Midbrain (tissue), 1 donor: ENCODE measurements at regions not wholly inside any gene's neighbourhood (a gene's known extent, or its start where the extent isn't known, plus 50 kb on each side); places are given as distances from the start of the nearest gene placed in this dataset.
"Not testable (repeated sequence)": the region's sequence is repeated elsewhere in the genome, so short reads cannot be mapped to it uniquely, and the experiment has no call there.

Source experiments
- DNase-seq: peaks from one replicate; lab custom pipeline; 2025; lab: John Stamatoyannopoulos, UW

DNA sequence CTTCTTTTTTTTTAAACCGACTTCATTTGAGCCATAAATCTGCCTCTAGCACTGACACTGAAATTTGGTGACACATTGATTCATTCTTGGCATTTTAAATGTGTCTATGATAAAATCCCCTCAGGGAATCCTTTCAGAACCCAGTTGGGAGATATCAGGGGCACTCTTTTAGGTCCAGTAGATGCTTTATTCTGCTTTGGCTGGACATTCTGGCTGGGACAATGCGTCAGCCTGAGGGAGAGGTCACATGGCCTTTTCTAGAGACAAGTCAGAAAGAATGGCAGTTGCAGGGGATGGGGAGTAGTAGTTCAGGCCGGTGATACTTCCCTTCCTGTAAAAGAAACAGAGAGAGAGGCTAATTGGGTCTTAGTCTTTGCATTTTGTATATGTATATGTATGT lies 63.1 kb downstream of the TRIM43 start:
- DNase-seq = not testable (repeated sequence)

DNA sequence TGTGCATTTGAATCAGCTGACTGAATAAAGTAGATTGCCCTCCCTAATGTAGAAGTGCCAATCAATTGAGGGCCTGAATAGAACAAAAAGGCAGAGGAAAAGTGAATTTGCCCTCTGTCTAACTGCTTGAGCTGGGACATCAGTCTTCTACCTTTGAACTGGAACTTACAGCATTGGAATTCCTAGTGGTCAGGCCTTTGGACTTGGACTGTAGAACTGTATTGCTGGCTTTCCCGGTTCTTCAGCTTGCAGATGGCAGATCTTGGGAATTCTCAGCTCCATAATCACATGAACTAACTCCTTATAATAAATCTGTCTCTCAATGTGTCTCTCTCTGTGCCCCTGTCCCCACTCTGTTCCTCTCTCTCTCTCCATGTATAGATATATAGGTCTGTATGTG lies 64.8 kb downstream of the TRIM43 start:
- not testable (repeated sequence) for DNase-seq

DNA sequence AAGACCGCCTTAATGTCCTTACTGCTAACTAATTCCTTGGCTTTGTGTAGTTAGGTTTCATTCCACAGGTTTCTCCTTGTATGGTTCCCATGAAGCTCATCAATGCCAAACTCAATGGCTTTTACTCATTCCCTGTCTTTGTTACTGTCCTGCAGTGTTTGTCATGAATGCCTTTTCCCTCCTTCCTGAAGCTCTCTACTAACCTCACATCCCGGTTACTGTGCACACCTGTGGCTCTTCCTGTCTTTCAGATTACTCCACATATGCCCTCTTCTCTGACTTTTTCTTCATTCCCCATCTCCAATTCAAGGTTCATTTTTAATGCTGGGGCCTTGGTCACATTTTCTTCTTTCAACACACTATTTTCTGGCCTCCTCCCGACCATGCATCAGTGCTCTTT lies 66.1 kb downstream of the TRIM43 start:
- not testable (repeated sequence) for DNase-seq

DNA sequence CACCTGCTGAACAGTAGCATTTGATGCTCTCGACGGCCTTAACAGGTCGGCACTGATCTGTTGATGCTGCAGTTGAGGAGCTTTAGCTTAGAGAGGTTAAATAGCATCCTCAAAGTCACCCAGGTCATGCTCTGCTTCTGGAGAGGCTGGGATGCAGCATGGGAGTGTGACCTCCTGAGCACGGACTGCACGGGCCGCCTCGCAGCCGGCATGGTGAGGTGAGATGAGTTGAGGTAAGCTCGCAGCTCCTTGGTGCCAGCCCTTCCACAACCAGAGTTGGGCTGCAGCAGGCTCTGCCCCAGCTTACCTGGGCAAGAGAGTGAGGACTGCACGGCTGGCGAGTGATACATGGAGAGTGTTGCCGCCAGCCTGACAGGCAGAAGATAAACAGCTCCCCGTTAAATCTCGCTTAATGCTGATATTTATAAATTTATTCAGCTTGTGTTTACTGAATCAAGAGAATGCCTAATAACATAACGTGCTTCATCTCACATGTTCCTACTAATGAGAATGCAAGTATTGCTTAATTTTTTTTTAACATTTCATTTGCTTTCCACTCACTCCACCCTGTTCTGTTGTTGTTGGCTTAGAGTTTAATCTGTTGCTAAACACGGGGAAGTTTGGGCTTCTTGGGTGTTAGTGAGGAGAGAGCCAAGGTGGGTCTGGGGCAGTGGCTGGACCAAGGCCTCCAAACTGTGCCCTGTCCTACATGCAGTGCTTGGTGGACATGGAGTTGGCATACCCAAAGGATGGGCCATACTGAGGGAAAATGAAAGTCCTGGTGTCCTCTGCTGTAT lies 69.2 kb downstream of the TRIM43 start:
- not testable (repeated sequence) for DNase-seq

DNA sequence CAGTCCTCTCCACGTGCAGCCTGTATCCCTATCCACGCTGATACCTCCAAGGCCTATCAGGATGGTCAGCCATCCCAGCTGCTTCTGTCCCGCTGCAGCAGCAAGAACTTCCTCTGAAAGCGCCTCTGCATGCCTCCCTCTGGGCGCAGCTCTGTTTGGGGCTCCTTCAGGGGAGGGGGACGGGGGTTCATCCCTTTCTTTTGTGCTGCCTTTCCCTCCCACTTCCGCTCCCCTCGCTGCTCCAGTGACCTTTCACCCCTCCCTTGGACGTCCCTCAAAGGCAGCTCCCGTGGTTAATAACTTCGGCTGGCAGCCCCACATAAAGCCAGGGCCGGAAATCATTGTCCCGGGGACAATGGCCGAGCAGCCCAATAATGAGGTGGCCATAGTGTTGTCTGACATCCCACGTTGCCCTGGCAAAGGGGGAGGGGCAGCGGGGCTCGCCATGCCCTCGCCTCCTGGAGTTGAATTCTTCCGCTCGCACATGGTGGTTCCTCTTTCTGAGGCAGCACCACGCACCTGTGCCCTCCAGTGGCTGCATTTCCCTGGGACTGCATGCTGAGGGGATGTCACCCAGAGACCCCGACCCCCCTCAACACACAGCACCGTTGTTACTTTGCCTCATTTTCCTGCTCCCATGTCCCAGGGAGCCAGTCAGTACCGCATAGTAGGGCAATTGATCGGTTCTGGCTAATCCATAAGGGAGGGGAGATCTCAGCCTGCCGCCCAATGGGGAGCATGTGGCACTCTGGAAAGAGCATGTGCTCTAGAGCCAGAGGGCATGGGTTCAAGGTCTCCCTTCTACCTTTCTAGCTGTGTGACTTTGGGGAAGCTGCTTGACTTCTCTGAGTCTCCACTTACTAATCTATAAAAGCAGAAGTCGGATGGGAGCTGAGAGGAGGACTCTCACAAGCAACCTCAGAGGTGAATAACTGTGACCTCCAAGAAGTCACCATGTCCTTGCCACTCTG lies 72.0 kb downstream of the TRIM43 start:
- not testable (repeated sequence) for DNase-seq

DNA sequence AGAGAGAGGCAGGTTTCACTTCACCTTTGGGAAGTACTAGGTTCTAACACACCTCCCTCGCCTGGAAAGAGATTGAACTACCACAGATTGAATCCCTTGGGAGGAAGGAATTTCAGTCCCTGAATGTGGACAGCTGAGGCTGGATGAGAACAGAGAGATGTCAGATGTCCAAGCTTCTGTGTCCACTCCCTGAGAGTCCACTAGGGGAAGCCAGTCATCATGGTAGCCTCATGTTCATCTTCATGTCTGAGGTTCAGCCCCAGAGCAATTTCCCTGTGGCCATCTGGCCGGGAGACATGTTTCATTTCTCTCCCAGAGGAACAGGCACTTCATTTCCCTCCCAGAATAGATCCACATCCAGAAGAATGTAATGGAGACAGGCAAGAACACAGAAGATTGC lies 74.8 kb downstream of the TRIM43 start:
- DNase-seq = not testable (repeated sequence)

DNA sequence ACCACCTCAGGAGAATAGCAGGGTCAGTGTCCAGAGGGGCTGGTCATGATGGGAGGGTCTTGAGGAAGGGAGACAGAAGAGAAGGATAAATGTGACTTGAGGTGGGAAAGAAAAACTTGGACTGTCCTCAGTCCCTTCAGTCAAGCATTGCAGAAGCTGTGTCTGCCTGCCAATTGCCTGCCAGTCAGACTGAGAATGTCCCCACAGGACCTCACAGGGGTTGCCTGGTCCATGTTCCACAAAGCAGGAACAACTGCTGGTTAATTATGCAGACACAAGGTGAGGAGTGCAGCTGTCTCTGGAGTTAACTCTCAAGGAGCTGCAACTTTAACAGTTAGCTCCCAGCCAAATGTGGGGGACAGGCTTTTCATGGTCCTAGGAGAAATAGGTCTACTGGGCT lies 75.7 kb downstream of the TRIM43 start:
- no peak for DNase-seq

DNA sequence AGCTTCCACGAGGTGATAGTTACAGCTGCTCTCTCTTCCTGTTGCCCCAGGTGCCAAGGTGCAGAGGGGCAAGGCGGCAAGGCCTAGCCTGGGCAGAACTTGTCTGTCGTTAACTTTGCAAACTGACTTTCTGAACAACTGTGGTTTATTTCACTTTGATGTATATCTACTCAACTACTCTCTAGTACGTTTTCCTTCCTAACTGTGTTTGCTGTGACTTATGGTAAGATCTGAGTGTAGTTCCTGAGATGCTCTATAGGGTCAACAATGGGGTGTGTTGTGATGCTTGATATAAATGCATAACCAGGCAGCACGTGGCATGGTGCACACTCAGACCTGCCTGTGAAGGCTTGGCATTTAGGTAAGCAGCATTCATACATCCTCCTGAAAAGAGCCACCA lies 77.1 kb downstream of the TRIM43 start:
- DNase-seq = not testable (repeated sequence)

DNA sequence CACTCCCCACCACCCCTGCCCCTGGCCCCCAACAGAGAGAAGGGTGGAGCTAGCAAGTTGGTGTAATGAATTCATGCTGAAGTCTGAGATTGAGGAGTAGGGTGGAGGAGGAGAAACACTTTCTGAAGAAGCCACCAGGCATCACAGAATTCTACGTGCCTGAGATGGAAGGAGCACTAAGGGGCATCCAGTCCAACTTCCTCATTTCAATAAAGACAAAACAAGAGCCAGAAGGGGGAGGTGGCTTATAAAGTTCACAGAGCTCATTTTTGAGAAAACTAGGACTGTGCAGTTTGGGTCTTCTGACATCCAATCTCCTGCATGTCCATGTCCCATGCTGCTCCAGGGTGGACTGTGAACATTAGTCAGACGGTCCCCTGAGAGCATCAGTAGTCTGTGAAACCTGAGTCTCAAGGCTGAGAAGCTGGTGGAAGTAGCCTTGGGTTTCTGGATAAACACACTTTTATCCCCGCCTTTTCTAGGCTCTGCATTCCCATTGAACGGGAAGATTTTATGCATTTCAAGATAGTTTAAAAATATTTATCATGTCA lies 77.7 kb downstream of the TRIM43 start:
- DNase-seq = no peak

DNA sequence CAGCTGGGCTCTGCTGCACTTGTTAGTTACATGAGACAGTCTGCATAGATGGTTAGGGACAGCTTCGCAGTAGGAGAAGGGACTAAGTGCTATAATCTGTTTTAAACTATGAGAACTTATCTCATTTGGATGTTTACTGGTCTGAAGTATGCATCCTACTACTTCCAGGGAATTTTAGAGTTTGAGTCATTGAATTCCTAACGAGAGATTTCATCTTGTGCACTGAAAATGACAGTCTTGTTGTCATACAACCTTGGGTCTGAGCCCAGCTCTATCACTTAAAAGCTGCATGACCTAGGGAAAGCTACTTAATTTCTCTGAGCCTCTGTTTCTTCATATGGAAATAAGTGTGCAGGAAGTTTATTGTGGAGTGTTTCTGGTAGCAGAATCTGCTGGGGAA lies 78.4 kb downstream of the TRIM43 start:
- DNase-seq = no peak

DNA sequence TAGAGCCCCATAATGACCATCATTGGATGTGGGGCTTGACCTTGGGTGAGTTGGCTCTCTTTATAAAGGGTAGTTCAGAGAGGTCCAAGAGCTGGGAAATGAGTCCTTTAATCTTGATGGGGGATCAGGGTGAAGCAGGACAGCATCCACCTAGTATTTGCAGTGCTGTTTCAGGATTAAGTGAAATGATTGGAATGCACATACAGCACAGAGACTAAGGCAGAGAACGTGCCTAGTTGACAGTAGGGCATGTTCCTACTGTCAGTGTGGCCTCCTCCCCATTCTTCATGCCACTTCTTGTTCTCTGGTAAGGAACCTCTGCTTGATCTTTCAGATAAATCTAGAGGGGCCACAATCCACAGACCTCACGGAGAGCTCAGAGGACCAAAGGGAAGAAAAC lies 78.9 kb downstream of the TRIM43 start:
- DNase-seq = no peak

DNA sequence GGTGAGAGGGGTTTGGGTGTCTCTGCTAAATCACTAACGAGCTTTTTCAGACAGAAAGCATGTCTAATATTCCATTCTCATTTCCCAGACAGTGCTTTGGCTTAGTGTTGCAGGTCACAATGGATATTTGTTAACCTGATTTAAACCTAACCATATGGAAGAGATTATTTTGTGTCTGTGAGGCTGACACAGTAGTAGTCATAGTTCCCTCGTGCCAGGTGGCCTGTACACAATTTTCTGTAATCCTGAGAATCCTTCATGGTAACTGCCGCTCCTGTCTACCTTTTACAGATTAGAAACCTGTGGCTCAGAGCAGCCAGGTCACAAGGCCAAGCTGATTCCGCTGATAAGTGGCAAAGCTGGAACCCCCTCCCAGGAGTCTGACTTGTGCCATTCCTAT lies 79.4 kb downstream of the TRIM43 start:
- not testable (repeated sequence) for DNase-seq

DNA sequence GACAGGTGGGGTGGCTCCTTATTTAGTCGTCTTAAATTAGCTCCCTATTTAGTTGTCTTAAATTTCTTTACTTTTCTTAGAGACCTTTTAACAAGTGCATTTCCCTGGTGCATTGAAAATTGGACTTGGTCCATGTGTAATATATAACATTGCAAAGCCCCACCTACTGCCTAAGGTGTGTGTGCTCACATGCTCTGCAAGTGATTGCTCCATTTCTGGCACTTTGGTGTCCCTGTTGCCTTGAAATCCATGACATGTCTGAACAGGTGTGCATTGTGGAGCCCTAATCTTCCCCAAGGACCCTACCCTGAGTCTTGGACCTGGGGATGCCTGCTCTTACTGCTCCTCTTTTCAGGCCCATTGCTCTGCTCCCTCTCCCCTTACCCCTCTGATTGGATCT lies 80.2 kb downstream of the TRIM43 start:
- not testable (repeated sequence) for DNase-seq

DNA sequence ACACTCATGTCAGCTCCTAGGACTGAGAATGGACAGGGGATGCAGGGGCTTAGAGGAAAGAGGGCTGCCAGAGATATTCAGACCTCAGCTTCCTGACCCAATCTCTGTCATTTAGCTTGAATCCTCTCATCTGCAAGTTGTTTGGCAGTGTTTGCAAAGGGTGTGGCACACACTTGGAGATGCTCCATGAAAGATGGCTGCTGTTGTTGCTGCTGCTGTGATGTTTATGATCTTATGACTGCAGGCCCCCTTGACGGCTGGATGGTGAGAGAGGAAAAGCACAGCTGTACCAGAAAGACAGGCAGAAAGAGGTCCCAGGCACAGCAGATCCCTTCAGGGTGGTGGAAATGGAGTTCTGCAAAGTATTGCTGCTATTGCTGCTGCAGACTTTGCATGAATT lies 80.7 kb downstream of the TRIM43 start:
- DNase-seq = not testable (repeated sequence)

DNA sequence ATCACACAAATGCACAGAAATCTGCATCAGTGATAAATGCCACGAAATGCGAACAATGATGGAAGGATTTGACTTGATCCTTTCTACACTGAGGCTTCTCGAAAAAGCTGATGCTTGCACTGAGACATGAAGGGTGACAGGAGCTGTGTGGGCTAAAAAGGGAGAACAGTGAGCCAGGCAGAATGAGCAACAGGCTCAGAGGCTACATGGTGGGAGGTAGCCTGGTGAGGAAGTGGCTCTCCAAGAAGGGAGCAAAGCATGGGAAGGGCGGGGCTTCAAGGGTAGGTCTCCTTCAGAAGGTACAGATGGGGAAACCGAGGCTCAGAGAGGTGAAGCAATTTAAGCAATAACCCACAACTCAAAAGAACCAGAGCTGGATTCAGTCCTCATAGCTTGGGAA lies 82.4 kb downstream of the TRIM43 start:
- DNase-seq = no peak

DNA sequence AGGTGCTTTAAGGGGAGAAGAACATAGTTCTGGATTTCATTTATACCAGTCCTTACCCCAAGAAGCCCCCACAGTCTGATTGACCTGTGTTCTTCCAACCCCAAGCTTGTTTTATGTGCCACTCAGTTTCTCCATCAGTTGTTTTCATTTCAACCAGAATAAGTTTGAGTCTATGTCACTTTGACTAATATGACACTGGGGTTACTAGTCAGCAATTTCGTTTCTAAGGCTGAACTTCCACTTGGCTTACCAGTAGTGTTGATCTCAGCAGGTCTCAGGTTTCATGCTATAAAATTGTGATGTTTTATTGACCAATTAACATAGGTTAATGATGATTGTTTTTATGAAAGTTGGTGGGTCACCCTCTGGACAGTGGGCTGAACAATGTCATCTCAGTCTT lies 84.8 kb downstream of the TRIM43 start:
- DNase-seq = not testable (repeated sequence)

DNA sequence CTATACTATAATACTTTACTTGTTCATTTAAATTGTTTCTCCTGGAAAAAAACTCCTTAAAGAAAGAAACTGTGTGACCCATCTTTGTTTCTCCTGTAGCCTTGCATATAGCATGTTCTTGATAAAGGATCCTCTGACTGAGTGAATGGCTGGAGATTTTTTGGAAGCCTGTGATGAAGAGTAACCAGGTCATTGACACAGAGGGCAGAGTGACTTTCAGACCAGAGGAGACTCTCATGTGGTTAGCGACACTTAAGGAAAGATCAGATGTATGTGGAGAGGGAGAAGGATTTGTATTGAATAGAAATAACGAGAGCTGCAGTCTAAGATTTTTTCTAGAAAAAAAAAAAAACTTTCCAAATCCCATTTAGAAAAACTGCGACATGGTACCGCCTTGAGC lies 85.5 kb downstream of the TRIM43 start:
- no peak for DNase-seq

DNA sequence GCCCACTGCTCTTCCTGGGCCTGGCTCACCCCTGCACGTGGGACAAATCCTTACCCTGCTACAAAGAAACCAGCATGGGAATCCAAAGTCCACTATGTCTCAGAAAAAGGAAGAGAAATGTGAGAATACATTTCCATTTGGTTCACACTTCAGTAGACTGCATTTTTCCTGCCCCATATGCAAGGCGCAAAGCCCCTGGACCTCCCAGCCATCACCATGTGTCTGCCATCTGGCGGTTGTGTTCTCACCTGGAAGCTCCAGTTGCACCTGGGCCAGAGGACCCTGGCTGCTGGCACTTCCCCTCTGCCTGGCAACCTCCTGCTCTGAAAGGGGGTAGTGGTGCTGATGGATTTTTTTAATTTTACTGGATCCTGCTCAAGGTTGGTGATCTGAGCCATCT lies 86.0 kb downstream of the TRIM43 start:
- DNase-seq = not testable (repeated sequence)

DNA sequence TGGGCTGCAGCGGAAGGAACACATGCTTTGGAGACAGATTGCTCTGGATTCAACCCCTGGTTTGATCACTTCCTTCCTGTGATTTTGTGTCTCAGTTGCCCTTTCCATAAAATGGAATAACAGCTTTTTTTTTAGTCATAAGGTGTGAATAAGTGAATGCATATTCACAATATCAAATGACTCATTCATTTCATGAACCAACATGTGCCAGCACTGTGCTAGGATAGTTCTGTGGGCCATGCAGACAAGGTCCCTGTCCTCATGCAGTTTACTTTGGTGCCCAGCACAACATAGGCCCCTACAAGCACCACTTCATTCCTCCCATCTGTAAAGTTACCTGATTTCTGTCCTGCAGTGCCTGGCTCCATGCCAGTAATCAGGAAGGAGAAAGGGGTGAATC lies 89.4 kb downstream of the TRIM43 start:
- DNase-seq = not testable (repeated sequence)

DNA sequence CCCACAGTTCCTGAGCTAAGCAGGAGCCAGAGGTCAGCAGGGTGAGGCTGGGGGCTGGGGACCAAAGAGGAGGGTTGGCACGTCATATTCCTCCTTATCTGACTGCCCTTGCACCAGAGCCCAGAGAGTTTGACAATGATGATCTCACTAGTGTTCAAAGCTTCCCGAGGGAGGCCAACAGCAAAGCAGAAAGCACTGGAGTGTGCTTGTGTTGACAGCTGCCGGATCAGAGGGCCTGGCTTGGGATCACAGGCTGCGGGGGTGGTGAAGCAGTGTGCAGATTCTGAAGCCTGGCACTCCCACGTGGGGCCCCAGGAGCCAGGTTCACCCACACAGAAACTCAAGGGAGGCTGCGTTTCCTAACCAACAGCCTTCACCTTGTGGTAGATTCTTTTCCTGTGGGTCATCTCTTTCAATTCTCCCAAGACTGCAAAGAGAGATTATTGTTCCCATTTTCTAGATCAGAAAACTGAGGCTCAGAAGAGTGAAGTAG lies 89.8 kb downstream of the TRIM43 start:
- not testable (repeated sequence) for DNase-seq

DNA sequence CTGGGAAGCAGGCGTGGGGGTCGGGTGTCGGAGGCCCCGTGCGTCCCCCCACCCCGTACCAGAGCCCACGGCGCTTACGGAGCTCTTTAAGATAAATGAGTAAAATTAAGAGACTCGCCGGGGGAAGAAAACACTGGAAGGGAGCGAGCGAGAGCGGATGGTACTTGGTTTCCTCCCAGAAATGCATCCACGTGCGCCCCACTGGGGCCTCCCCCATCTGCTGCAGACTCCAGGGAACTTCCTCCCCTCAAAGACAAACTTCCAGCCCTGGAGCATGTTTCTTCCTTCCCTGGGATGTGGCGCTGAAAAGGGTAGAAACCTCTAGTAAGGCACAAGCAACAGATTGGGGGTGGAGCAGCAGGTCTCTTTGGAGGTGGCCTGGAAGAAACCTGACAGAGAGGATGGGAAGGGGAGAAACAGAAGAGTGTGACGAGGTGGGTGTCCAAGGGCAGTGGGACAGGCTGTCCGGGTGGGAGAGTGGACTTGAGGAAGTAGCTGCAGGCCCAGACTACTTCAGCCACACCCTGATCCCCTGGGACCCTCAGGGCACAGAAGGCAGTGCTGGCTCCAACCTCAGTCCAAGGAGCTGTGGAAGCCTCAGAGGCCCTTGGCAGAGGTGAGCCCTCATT lies 91.2 kb downstream of the TRIM43 start:
- DNase-seq = not testable (repeated sequence)

DNA sequence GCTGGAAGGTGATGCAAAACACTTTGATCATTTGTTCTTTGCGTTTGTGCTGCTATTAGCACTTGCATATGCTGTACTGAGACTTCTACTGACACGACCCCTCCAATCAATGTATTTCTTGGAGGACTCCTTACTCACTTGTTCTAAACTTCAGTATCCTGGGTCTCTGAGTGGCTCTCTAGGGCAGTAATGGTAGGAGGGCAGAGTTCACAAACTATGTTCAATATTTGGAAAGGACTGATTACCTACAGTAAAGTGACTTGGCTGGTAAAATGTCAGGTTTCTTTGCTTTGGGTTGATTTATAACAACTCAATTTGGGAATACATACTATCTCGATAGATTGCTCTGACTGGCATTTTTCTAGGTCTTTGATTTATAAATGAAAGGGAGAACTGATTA lies 93.7 kb downstream of the TRIM43 start:
- no peak for DNase-seq
